Naive thymus-derived CD4-positive, alpha-beta T cell (primary cell): ENCODE measurements at regions not wholly inside any gene's neighbourhood (a gene's known extent, or its start where the extent isn't known, plus 50 kb on each side); places are given as distances from the start of the nearest gene placed in this dataset.

Experiments
- ATAC-seq: fragments of 150-1000 bp; cut with Tn5 transposase; 2 replicates; pipeline ENCODE4 v1.10.0; 2021; ENCODE audit warnings: mild to moderate bottlenecking, moderate library complexity
- CTCF ChIA-PET: fragments of 350-600 bp; sonication (Branson Sonifier 250); formaldehyde crosslinking; loops from one replicate; lab custom pipeline; 2021; ENCODE audit warnings: antibody characterized with exemption; lab: Charles Lee
- POLR2A ChIA-PET: fragments of 350-600 bp; sonication (Branson Sonifier 250); formaldehyde crosslinking; loops from one replicate; lab custom pipeline; 2021; ENCODE audit warnings: antibody characterized with exemption, inconsistent platforms; lab: Charles Lee
- DNase-seq, 9 donors: peaks; one replicate each; pipeline versions ENCODE4 v3.0.0 to v3.0.0-alpha.2; 2020 to 2022; ENCODE audit warnings: mixed read lengths in 1 of 9
- H3K27ac ChIP-seq: one replicate; pipeline ENCODE4 v1.7.0; 2013; ENCODE audit warnings: mild to moderate bottlenecking, low read depth, low read length, moderate library complexity
- H3K27me3 ChIP-seq, 2 donors: one replicate each; pipeline ENCODE4 v1.7.0; 2013; ENCODE audit warnings: low read length in 2 of 2, mild to moderate bottlenecking in 2 of 2, moderate library complexity in 2 of 2; ENCODE audit not compliant: control insufficient read depth in 2 of 2, insufficient read depth in 2 of 2
- H3K36me3 ChIP-seq, 3 experiments: 1 replicate in 2 of 3; 2 replicates in 1 of 3; pipeline ENCODE4 v1.7.0; 2013; ENCODE audit warnings: low read length in 3 of 3, mild to moderate bottlenecking in 3 of 3, moderate library complexity in 1 of 3; ENCODE audit not compliant: insufficient read depth in 3 of 3, control insufficient read depth in 2 of 3
- H3K4me1 ChIP-seq, 2 donors: one replicate each; pipeline ENCODE4 v1.7.0; 2013; ENCODE audit warnings: low read length in 2 of 2, mild to moderate bottlenecking in 2 of 2, moderate library complexity in 1 of 2; ENCODE audit not compliant: control insufficient read depth in 2 of 2, insufficient read depth in 2 of 2
- H3K4me3 ChIP-seq: 2 replicates; pipeline ENCODE4 v1.7.0; 2013; ENCODE audit warnings: mild to moderate bottlenecking, low read length
- H3K9me3 ChIP-seq, 3 experiments: 1 replicate in 2 of 3; 2 replicates in 1 of 3; pipeline ENCODE4 v1.7.0; 2013; ENCODE audit warnings: low read length in 3 of 3; ENCODE audit not compliant: control insufficient read depth in 2 of 3
- H3K27ac Mint-ChIP-seq, 9 donors: one replicate each; pipeline ENCODE4 v1.8.0; 2020 to 2022; ENCODE audit warnings: mixed read lengths in 9 of 9, mild to moderate bottlenecking in 8 of 9, moderate library complexity in 5 of 9, inconsistent platforms in 2 of 9
- H3K27me3 Mint-ChIP-seq, 5 donors: one replicate each; pipeline ENCODE4 v1.8.0; 2021 to 2022; ENCODE audit warnings: mixed read lengths in 5 of 5, mild to moderate bottlenecking in 1 of 5
- H3K36me3 Mint-ChIP-seq, 5 donors: one replicate each; pipeline ENCODE4 v1.8.0; 2020 to 2022; ENCODE audit warnings: mixed read lengths in 5 of 5, mild to moderate bottlenecking in 3 of 5, inconsistent platforms in 1 of 5
- H3K4me1 Mint-ChIP-seq, 7 donors: one replicate each; pipeline ENCODE4 v1.8.0; 2020 to 2022; ENCODE audit warnings: mixed read lengths in 7 of 7, mild to moderate bottlenecking in 3 of 7, inconsistent platforms in 1 of 7
- H3K4me3 Mint-ChIP-seq, 10 donors: one replicate each; pipeline ENCODE4 v1.8.0; 2020 to 2022; ENCODE audit warnings: mild to moderate bottlenecking in 10 of 10, mixed read lengths in 10 of 10, moderate library complexity in 6 of 10, inconsistent platforms in 2 of 10
- H3K9me3 Mint-ChIP-seq, 11 donors: one replicate each; pipeline ENCODE4 v1.8.0; 2020 to 2022; ENCODE audit warnings: mixed read lengths in 11 of 11, mild to moderate bottlenecking in 4 of 11, inconsistent platforms in 1 of 11, moderate library complexity in 1 of 11
- intact Hi-C, 2 donors: fragments of 100-400 bp; cut with micrococcal nuclease; formaldehyde crosslinking; loops; one replicate each; pipeline ENCODE4 v1.15.1; 2023

GRCh38 chr20:24150406-24150805, 161.8 kb upstream of the GGTLC1 start:
- Mint-ChIP-seq H3K36me3 (peaks cover 1 to 6% (median 4%) of the 10 kb centered on the region in 5 donors), H3K4me3 (no peak overlapping the region), H3K4me1 (peaks cover 0 to 11% (median 4%) of the 10 kb centered on the region in 7 donors), H3K27ac (no peak overlapping the region), H3K27me3 (peaks cover 4 to 16% (median 14%) of the 10 kb centered on the region in 5 donors), H3K9me3 (peaks cover 0 to 13% (median 5%) of the 10 kb centered on the region in 11 donors)
- no peak for ATAC-seq
- Histone ChIP-seq H3K27ac (no peak overlapping the region), H3K36me3 (no peaks in the 10 kb centered on the region), H3K9me3 (peaks cover 0 to 7% (median 0%) of the 10 kb centered on the region in 3 experiments), H3K4me1 (peaks cover 0 to 8% of the 10 kb centered on the region in 2 donors), H3K4me3 (no peak overlapping the region), H3K27me3 (no peaks in the 10 kb centered on the region)
- ChIA-PET CTCF (no interaction called here), POLR2A (no interaction called here)
- intact Hi-C loops, result no loop called here
- DNase-seq, result no peak

GRCh38 chr20:24149881-24150307, 161.3 kb upstream of the GGTLC1 start:
- Mint-ChIP-seq H3K4me1 (peaks cover 0 to 11% (median 4%) of the 10 kb centered on the region in 7 donors), H3K27ac (peak overlapping the region in 1 of 9 donors; percentile 45), H3K36me3 (peaks cover 1 to 6% (median 4%) of the 10 kb centered on the region in 5 donors), H3K27me3 (peaks cover 4 to 14% (median 12%) of the 10 kb centered on the region in 5 donors), H3K4me3 (no peak overlapping the region), H3K9me3 (peaks cover 0 to 13% (median 5%) of the 10 kb centered on the region in 11 donors)
- Histone ChIP-seq H3K4me1 (peaks cover 0 to 11% of the 10 kb centered on the region in 2 donors), H3K9me3 (peaks cover 0 to 7% (median 0%) of the 10 kb centered on the region in 3 experiments), H3K27me3 (no peaks in the 10 kb centered on the region), H3K4me3 (no peak overlapping the region), H3K27ac (no peak overlapping the region), H3K36me3 (no peaks in the 10 kb centered on the region)
- intact Hi-C loops, result no loop called here
- DNase-seq (no peak), ATAC-seq (no peak)
- CTCF ChIA-PET, result interaction anchor here (0.5 kb wide), 1 partner anchor 244 kb away, joined by 3 read pairs; no protein-coding TSS in a partner anchor
- POLR2A ChIA-PET, result no interaction called here

DNA sequence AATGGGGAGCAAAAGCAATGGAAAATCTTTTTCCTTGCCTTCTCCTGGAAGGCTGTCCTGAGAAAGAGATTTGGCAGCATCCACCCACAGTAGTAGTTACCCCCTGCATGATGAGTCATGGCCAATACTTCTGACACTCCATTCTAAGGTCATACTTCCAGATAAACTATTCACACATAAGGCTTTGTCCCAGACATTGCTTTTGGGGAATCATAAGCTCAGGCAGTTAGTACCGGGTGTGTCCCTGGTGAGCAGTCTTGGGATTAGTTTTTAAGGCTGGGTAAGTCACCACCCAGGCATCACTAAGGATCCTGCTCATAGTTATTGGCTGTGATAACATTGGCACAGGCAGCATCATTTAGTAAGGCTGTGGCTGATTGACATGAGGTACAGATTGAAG, 160.6 kb upstream of the GGTLC1 start:
- POLR2A ChIA-PET, result no interaction called here
- CTCF ChIA-PET, result interaction anchor here (0.5 kb wide), 1 partner anchor 244 kb away, joined by 3 read pairs; no protein-coding TSS in a partner anchor
- Histone ChIP-seq H3K4me1 (peaks cover 0 to 13% of the 10 kb centered on the region in 2 donors), H3K27me3 (no peaks in the 10 kb centered on the region), H3K27ac (no peak overlapping the region), H3K9me3 (peaks cover 0 to 7% (median 0%) of the 10 kb centered on the region in 3 experiments), H3K36me3 (no peaks in the 10 kb centered on the region), H3K4me3 (no peak overlapping the region)
- peaks cover 0 to 13% (median 5%) of the 10 kb centered on the region in 11 donors for H3K9me3 Mint-ChIP-seq
- no peak overlapping the region for H3K27ac Mint-ChIP-seq
- peaks cover 1 to 6% (median 4%) of the 10 kb centered on the region in 5 donors for H3K36me3 Mint-ChIP-seq
- peaks cover 0 to 11% (median 4%) of the 10 kb centered on the region in 7 donors for H3K4me1 Mint-ChIP-seq
- intact Hi-C loops, result no loop called here
- no peak overlapping the region for H3K4me3 Mint-ChIP-seq
- DNase-seq (no peak), ATAC-seq (no peak)
- H3K27me3 Mint-ChIP-seq, result peaks cover 4 to 14% (median 9%) of the 10 kb centered on the region in 5 donors

DNA sequence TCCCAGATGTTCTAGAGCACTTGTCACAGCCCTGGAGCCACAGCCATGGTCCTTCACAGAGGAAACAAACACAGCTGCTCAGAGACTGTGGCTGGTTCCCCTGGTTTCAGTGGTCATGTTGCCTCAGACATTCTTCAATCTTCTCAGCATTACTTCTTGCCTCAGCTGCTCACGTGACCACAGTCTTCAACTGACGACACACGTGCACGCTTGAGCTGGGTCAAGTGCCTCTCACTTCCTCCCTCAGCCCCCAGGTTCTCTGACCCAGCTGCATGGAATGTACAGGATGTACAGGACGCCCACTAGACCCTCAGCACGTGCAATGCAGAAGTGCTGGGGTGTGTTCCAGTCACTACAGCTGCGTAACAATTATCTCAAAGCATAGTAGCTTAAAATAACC, 159.8 kb upstream of the GGTLC1 start:
- Mint-ChIP-seq H3K27ac (peak overlapping the region in 1 of 9 donors; percentile 56), H3K4me1 (peaks cover 0 to 11% (median 4%) of the 10 kb centered on the region in 7 donors), H3K4me3 (peak overlapping the region in 1 of 10 donors; percentile 49), H3K36me3 (peaks cover 1 to 6% (median 4%) of the 10 kb centered on the region in 5 donors), H3K27me3 (peaks cover 4 to 10% (median 9%) of the 10 kb centered on the region in 5 donors), H3K9me3 (peaks cover 0 to 13% (median 5%) of the 10 kb centered on the region in 11 donors)
- Histone ChIP-seq H3K36me3 (no peaks in the 10 kb centered on the region), H3K4me3 (no peak overlapping the region), H3K27me3 (no peaks in the 10 kb centered on the region), H3K4me1 (peaks cover 0 to 13% of the 10 kb centered on the region in 2 donors), H3K27ac (no peak overlapping the region), H3K9me3 (peaks cover 0 to 7% (median 0%) of the 10 kb centered on the region in 3 experiments)
- DNase-seq (no peak), ATAC-seq (peak; percentile 71)
- intact Hi-C loops, result no loop called here
- ChIA-PET CTCF (no interaction called here), POLR2A (no interaction called here)

- Histone ChIP-seq H3K36me3 (no peaks in the 10 kb centered on the region), H3K27me3 (no peaks in the 10 kb centered on the region), H3K4me3 (no peak overlapping the region), H3K9me3 (peaks cover 0 to 7% (median 0%) of the 10 kb centered on the region in 3 experiments), H3K27ac (no peak overlapping the region), H3K4me1 (peaks cover 0 to 13% of the 10 kb centered on the region in 2 donors)
- Mint-ChIP-seq H3K36me3 (peaks cover 1 to 6% (median 4%) of the 10 kb centered on the region in 5 donors), H3K4me1 (peaks cover 0 to 11% (median 4%) of the 10 kb centered on the region in 7 donors), H3K9me3 (peaks cover 0 to 13% (median 5%) of the 10 kb centered on the region in 11 donors), H3K27ac (peak overlapping the region in 1 of 9 donors; percentile 30), H3K4me3 (no peak overlapping the region), H3K27me3 (peaks cover 4 to 10% (median 8%) of the 10 kb centered on the region in 5 donors)
- ATAC-seq, result no peak
- intact Hi-C loops, result no loop called here
- ChIA-PET POLR2A (no interaction called here), CTCF (no interaction called here)
- no peak for DNase-seq
These were observed 159.4 kb upstream of the GGTLC1 start for GRCh38 chr20:24147961-24148360.

- Histone ChIP-seq H3K36me3 (no peaks in the 10 kb centered on the region), H3K27me3 (no peaks in the 10 kb centered on the region), H3K4me3 (no peak overlapping the region), H3K4me1 (peaks cover 0 to 13% of the 10 kb centered on the region in 2 donors), H3K9me3 (peaks cover 0 to 7% (median 0%) of the 10 kb centered on the region in 3 experiments), H3K27ac (no peak overlapping the region)
- ChIA-PET POLR2A (no interaction called here), CTCF (no interaction called here)
- Mint-ChIP-seq H3K9me3 (peaks cover 0 to 13% (median 5%) of the 10 kb centered on the region in 11 donors), H3K4me1 (peaks cover 0 to 11% (median 4%) of the 10 kb centered on the region in 7 donors), H3K36me3 (peaks cover 1 to 6% (median 4%) of the 10 kb centered on the region in 5 donors), H3K4me3 (no peak overlapping the region), H3K27me3 (peaks cover 4 to 10% (median 8%) of the 10 kb centered on the region in 5 donors), H3K27ac (no peak overlapping the region)
- ATAC-seq, result no peak
- intact Hi-C loops, result no loop called here
- DNase-seq, result no peak
These were observed 158.9 kb upstream of the GGTLC1 start for GRCh38 chr20:24147479-24147878.
